Spleen (tissue), 7 donors: ENCODE measurements at regions not wholly inside any gene's neighbourhood (a gene's known extent, or its start where the extent isn't known, plus 50 kb on each side); places are given as distances from the start of the nearest gene placed in this dataset.

Experiments
- CTCF ChIP-seq, 11 experiments: fragments of 200-600 bp in 7 of 11; fragments of 450-650 bp in 4 of 11; sonication (generic) in 4 of 11; IDR thresholded peaks in 8 of 11; conservative IDR thresholded peaks in 3 of 11; 1 replicate in 7 of 11; 2 replicates in 4 of 11; pipeline versions ENCODE4 v1.4.0 to v1.8.0; 2016 to 2021; ENCODE audit warnings: antibody characterized with exemption in 11 of 11, inconsistent platforms in 4 of 11, mild to moderate bottlenecking in 1 of 11
- POLR2A ChIP-seq, 3 donors: fragments of 450-650 bp; IDR thresholded peaks; one replicate each; pipeline ENCODE4 v1.5.1; 2017; ENCODE audit warnings: antibody characterized with exemption in 3 of 3, mild to moderate bottlenecking in 1 of 3
- POLR2AphosphoS5 ChIP-seq, 3 donors: sonication (generic); formaldehyde crosslinking; IDR thresholded peaks; one replicate each; pipeline ENCODE4 v1.5.1; 2017; ENCODE audit warnings: antibody characterized with exemption in 3 of 3
- donor health status: DM: no; HTN: no; CAD: no; lungs with moderate emphysema.
- donor health status: DM: no; HTN: no; CAD: no.
- donor health status: DM: no; HTN: no; CAD: no.

- TF ChIP-seq CTCF (IDR thresholded peaks at IDR 0.05 in 8 of 11, conservative IDR thresholded peaks at IDR 0.05 in 3 of 11), result peak in 1 of 11 experiments; percentile 4
- TF ChIP-seq POLR2A (IDR thresholded peaks at IDR 0.05), result no peak
- no peak for TF ChIP-seq POLR2AphosphoS5 (IDR thresholded peaks at IDR 0.05)
Observed at GRCh38 chr20:50459124-50459918, 50.9 kb upstream of the PTPN1 start.
